Nucleus accumbens (tissue), 56 donors: ENCODE measurements at regions not wholly inside any gene's neighbourhood (a gene's known extent, or its start where the extent isn't known, plus 50 kb on each side); places are given as distances from the start of the nearest gene placed in this dataset.
A peak's percentile ranks its signal among the peaks of the same experiment; 100 is the strongest.

Experiments
- DNase-seq, 56 donors: peaks; one replicate each; lab custom pipeline; 2025; lab: John Stamatoyannopoulos, UW

GRCh38 chr18:78126536-78126935 lies 853.1 kb upstream of the SALL3 start:
- DNase-seq = no peak

GRCh38 chr18:78127041-78127440 lies 852.6 kb upstream of the SALL3 start:
- DNase-seq = no peak

DNA sequence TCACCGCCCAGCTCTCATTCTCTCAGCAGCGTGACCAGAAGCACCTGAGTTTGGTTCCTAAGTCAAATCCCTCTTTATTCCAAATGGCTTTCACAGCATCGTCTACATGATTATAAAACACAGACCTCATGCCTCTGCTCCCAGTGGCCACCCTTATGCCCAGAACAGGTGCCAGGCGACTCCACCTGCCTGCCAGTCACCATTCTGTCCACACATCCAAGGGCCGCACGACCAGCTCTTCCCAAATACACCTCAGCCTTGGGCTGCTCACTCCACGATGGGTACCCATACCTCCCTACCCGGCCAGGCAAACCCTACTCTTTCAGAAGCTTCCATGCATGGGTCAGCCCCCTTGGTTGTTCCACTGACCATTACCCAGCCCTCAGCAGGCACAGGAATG lies 851.6 kb upstream of the SALL3 start:
- DNase-seq = no peak

- DNase-seq = no peak
Observed at GRCh38 chr18:78129260-78129659, 850.4 kb upstream of the SALL3 start.

DNA sequence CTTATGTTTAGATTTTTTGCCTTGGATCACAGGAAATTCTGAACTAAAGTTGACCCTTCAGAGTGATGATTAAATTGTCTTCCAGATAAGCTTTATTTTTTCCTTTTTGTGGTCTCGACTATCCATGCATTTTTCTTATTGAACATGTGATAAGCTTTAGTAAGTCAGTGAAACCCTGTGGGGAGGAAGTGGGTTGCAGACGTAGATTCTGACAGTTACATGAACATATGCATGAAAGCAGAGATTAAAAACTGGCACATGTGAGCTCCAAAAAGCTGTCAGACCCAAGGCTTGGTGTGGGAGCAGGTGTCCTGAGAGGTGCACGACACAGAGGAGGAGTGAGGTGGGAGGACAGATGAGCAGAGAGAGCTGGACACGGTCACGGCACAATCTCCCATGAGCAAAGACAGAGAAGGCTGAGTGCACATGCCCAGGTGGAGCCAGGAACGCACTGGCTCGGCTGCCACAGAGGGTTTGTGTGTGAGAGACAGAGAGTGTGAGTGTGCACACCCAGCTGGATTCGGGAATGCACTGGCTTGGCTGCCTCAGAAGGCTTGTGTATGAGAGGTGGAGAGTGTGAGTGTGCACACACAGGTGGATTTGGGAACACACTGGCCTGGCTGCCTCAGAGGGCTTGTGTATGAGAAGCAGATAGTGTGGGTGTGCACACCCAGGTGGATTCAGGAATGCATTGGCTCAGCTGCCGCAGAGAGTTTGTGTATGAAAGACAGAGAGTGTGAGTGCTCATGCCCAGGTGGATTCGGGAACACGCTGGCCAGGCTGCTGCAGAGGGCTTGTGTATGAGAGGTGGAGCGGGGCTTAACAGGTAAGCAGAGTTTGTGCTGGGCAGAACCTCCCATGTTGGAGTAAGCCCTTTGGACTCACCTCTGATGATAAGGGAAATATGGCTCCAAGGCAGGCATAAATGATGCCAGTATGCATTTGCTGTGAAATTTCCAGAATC lies 849.1 kb upstream of the SALL3 start:
- no peak for DNase-seq

DNA sequence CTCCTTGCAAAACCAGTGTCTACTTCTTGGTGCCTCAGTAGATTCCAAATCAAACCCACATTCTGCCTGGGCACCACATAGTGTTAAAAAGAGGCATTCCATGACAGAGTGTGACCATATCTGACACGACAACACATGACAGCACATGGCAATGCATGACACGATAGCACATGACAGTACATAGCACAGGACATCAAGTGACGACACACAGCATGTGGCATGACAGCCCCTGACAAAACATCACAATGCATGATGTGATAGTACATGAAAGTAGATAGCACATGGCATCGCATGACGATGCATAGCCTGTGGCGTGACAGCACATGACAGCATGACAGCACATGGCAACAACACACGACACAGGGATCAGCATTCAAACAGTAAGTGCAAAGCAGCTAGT lies 845.9 kb upstream of the SALL3 start:
- no peak for DNase-seq

DNA sequence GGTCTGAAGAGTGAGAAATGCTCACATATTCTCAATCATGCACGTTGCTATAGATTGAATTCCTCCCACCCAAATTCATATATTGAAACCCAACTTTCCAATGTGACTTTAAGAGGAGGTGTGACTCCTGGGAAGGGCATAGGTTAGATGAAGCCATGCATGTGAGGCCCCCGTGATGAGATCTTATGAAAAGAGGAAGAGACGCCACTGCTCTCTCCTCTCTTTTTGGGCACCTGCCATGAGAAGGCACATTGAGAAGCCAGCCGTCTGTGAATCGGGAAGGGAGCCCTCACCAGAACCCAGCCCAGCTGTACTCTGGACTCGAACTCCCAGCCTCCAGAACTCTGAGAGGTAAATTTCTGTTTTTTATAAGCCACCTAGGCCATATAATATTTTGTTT lies 842.6 kb upstream of the SALL3 start:
- peak in 1 of 56 donors; percentile 20 for DNase-seq

DNA sequence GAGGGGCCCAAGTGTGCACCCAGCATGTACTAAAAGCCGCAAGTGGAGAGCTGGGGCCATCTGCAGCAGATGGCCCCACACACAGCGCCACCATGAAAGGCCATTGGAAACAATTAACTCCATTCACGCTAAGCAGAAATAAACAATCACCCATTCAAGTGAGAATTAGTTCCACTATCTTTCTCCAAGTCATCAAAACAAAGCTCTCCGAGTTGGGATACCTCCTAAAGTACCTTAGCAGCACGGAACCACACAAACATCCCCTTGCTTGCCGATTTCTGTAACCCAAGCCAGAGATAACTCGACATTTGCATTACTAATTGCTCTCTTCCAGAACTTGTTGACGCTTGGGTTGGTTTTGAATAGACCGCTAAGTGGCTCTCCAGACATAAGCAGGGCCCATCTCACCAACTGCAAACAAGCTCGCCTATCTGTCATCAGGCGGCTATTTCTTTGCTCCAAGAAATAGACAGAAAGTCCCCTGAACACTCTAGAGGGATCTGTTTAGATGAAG lies 840.6 kb upstream of the SALL3 start:
- DNase-seq = peak in 12 of 56 donors; percentile 6 to 43 (median 16)

DNA sequence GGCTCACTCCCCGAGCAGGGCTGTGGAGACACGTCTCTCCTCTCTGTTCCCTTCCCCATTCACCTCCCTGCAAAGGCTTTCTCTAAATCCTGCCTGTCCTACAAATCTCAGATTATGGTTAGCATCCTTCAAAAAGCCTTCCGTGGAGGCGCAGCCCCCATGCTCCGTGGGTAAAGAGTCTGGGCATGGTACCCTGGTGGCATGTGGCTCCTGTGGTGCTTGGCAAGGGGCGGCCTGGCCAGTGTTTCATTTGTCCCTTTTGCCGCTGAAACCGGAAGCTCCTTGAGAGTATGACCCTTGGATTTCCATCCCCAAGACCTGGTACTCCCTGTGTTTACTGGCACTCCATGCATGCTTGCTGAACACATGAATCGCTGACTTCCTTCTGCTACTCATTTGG lies 839.3 kb upstream of the SALL3 start:
- DNase-seq = no peak

- DNase-seq = no peak
Observed at GRCh38 chr18:78144669-78145068, 834.9 kb upstream of the SALL3 start.

- no peak for DNase-seq
Observed at GRCh38 chr18:78145096-78145495, 834.5 kb upstream of the SALL3 start.

GRCh38 chr18:78146136-78147085 lies 833.2 kb upstream of the SALL3 start:
- no peak for DNase-seq

DNA sequence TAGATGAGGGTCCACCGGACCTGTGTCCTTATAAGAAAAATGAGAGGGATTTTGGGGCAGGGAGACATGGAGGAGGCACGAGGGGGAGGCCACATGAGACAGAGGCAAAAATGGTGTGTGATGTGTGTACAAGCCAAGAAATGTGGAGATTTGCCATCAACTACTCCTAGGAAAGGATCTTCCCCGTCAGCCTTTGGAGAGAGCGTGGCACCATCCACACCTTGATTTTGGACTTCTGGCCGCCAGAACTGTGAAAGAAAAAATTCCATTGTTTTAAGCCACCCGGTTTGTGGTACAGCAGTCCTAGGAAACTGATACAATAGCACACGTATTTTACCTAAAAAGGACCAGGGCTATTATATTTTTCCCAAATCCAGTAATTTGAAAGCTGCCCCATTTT lies 829.0 kb upstream of the SALL3 start:
- DNase-seq = no peak

GRCh38 chr18:78151234-78151633 lies 828.4 kb upstream of the SALL3 start:
- no peak for DNase-seq

- no peak for DNase-seq
Observed at GRCh38 chr18:78151948-78152725, 827.5 kb upstream of the SALL3 start.

DNA sequence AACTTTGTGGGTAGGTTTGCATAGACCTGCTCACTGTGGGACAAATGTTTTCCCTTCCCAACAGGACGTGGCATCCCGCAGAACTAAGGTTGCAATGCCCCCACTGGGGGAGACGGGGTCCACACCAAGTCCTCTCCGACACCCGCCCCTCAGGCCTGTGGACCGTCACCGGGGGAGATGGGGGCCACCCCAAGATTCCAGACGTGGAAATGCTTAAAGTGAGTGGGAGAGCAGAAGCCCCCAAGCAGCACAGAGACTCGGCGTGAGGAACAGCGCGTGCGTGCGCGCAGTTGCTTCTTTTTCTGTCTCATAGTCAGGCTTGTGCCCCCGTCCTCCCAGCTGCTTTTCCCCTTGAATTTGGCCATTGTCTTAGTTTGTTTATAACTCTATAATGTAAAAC lies 826.3 kb upstream of the SALL3 start:
- DNase-seq = no peak

DNA sequence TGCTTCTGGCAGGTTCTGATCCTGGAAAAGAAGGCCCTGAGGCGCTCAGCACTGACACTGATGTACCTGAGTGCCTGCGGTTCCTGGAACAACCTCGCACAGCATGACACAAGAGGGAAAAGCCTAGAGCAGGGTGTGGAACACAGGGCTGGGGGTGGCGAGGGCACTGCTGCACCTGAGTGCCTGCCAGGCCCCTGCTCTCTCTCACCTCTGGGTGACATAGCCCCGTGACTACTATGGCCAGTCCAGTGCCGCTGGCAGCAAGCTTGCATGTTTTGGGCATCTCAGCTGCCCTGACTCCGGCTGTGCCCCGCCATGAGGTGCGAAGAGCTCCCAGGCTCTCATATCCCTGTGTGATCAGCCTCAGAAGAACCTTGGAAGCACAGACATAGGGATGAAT lies 825.2 kb upstream of the SALL3 start:
- DNase-seq = no peak

DNA sequence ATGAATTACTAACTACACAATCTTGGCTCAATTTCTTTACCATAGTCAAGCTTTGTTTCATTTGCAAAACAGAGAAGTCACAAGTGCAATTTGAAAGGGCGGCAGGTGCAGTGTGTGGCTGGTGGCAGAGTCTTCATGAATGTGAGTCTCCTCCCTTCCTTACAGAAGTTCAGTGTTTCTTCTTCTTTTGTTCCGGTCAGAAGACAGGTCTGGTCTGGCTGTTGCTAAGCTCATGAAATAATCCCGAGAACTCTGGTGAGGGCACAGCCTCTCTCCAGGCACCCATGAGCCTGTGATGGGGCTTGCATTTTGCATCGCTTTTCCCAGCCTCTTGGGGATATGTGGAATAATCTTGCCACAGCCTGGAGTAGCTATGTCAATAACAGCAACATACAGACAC lies 824.8 kb upstream of the SALL3 start:
- DNase-seq = no peak

GRCh38 chr18:78156466-78156865 lies 823.2 kb upstream of the SALL3 start:
- DNase-seq = no peak

GRCh38 chr18:78158943-78159342 lies 820.7 kb upstream of the SALL3 start:
- DNase-seq = no peak
